HepG2 (cell line): ENCODE measurements at regions not wholly inside any gene's neighbourhood (a gene's known extent, or its start where the extent isn't known, plus 50 kb on each side); places are given as distances from the start of the nearest gene placed in this dataset.

ENCODE experiments used
- ZBED4 ChIP-seq: sonication (generic); formaldehyde crosslinking; IDR thresholded peaks from 2 replicates; pipeline ENCODE4 v1.4.0; 2020; ENCODE audit warnings: missing genetic modification reagents, borderline replicate concordance
- ZNF431 ChIP-seq: sonication (generic); formaldehyde crosslinking; IDR thresholded peaks from 2 replicates; pipeline ENCODE4 v1.9.0; 2022; ENCODE audit warnings: missing genetic modification reagents, low read depth, mild to moderate bottlenecking, borderline replicate concordance

- TF ChIP-seq ZNF431 (CRISPR knock-in tag) (no peak), ZBED4 (no peak)
Measured at GRCh38 chr18:43950062-43950461, 672.8 kb upstream of the SYT4 start.
